Gastroesophageal sphincter (tissue), 4 donors: ENCODE measurements at regions not wholly inside any gene's neighbourhood (a gene's known extent, or its start where the extent isn't known, plus 50 kb on each side); places are given as distances from the start of the nearest gene placed in this dataset.

Source experiments
- ATAC-seq: fragments of 150-250 bp; one replicate; pipeline ENCODE4 v1.9.1; 2016; ENCODE audit warnings: mild to moderate bottlenecking, moderate library complexity
- H3K27ac ChIP-seq, 4 donors: fragments of 200-600 bp; sonication (generic) in 3 of 4; 1 replicate in 3 of 4; 2 replicates in 1 of 4; pipeline ENCODE4 v1.5.1; 2016 to 2019
- H3K27me3 ChIP-seq: fragments of 200-600 bp; sonication (generic); one replicate; pipeline ENCODE4 v1.5.1; 2019
- H3K36me3 ChIP-seq, 2 donors: fragments of 200-600 bp; sonication (generic); one replicate each; pipeline ENCODE4 v1.5.1; 2019; ENCODE audit warnings: control low read depth in 1 of 2
- H3K4me1 ChIP-seq, 3 donors: fragments of 200-600 bp; sonication (generic); 1 replicate in 2 of 3; 2 replicates in 1 of 3; pipeline ENCODE4 v1.5.1; 2016 to 2019; ENCODE audit warnings: control low read depth in 2 of 3
- H3K4me3 ChIP-seq, 2 donors: fragments of 200-600 bp; sonication (generic); one replicate each; pipeline ENCODE4 v1.5.1; 2019; ENCODE audit warnings: mild to moderate bottlenecking in 1 of 2, moderate library complexity in 1 of 2
- H3K9me3 ChIP-seq, 3 donors: fragments of 200-600 bp; sonication (generic); one replicate each; pipeline ENCODE4 v1.5.1; 2017 to 2019; ENCODE audit warnings: control low read depth in 2 of 3
- EP300 ChIP-seq: sonication (generic); formaldehyde crosslinking; IDR thresholded peaks from one replicate; pipeline ENCODE4 v1.6.1; 2017; ENCODE audit warnings: antibody characterized with exemption, mild to moderate bottlenecking
- POLR2A ChIP-seq, 2 donors: fragments of 450-650 bp; IDR thresholded peaks; one replicate each; pipeline ENCODE4 v1.6.1; 2017; ENCODE audit warnings: antibody characterized with exemption in 2 of 2, mild to moderate bottlenecking in 2 of 2, moderate library complexity in 1 of 2
- POLR2AphosphoS5 ChIP-seq: sonication (generic); formaldehyde crosslinking; IDR thresholded peaks from one replicate; pipeline ENCODE4 v1.6.1; 2017; ENCODE audit warnings: antibody characterized with exemption
- WGBS, 2 donors: methylation state at CpG; one replicate each; pipeline ENCODE4 v1.1.5; 2018; ENCODE audit warnings: low coverage in 1 of 2; 5-methylcytosine and 5-hydroxymethylcytosine counted together
- TF ChIP-seq, protein P1 (sequence below), 4 experiments: fragments of 200-600 bp in 2 of 4; fragments of 450-650 bp in 2 of 4; sonication (generic) in 1 of 4; IDR thresholded peaks; one replicate each; pipeline ENCODE4 v1.5.1; 2017 to 2019; ENCODE audit warnings: antibody characterized with exemption in 4 of 4, mild to moderate bottlenecking in 2 of 4, moderate library complexity in 2 of 4

- no peaks in the 10 kb centered on the region for H3K36me3 ChIP-seq
- no peaks in the 10 kb centered on the region for H3K4me1 ChIP-seq
- peaks cover 85% of the 10 kb centered on the region for H3K27me3 ChIP-seq
- H3K9me3 ChIP-seq: no peaks in the 10 kb centered on the region
- H3K27ac ChIP-seq: no peak overlapping the region
- TF ChIP-seq, protein P1, sequence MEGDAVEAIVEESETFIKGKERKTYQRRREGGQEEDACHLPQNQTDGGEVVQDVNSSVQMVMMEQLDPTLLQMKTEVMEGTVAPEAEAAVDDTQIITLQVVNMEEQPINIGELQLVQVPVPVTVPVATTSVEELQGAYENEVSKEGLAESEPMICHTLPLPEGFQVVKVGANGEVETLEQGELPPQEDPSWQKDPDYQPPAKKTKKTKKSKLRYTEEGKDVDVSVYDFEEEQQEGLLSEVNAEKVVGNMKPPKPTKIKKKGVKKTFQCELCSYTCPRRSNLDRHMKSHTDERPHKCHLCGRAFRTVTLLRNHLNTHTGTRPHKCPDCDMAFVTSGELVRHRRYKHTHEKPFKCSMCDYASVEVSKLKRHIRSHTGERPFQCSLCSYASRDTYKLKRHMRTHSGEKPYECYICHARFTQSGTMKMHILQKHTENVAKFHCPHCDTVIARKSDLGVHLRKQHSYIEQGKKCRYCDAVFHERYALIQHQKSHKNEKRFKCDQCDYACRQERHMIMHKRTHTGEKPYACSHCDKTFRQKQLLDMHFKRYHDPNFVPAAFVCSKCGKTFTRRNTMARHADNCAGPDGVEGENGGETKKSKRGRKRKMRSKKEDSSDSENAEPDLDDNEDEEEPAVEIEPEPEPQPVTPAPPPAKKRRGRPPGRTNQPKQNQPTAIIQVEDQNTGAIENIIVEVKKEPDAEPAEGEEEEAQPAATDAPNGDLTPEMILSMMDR (IDR thresholded peaks at IDR 0.05): no peak
- TF ChIP-seq POLR2AphosphoS5 (no peak), POLR2A (IDR thresholded peaks at IDR 0.05) (no peak), EP300 (no peak)
- 8% methylated on average over 5 of the region's 13 CpGs; no CpG with 5 or more reads in 1 of the 2 donors for WGBS, 2 donors
- no peak for ATAC-seq
- H3K4me3 ChIP-seq: no peak overlapping the region
Measured at GRCh38 chr22:49152127-49152938, 675.3 kb downstream of the BRD1 start.

DNA sequence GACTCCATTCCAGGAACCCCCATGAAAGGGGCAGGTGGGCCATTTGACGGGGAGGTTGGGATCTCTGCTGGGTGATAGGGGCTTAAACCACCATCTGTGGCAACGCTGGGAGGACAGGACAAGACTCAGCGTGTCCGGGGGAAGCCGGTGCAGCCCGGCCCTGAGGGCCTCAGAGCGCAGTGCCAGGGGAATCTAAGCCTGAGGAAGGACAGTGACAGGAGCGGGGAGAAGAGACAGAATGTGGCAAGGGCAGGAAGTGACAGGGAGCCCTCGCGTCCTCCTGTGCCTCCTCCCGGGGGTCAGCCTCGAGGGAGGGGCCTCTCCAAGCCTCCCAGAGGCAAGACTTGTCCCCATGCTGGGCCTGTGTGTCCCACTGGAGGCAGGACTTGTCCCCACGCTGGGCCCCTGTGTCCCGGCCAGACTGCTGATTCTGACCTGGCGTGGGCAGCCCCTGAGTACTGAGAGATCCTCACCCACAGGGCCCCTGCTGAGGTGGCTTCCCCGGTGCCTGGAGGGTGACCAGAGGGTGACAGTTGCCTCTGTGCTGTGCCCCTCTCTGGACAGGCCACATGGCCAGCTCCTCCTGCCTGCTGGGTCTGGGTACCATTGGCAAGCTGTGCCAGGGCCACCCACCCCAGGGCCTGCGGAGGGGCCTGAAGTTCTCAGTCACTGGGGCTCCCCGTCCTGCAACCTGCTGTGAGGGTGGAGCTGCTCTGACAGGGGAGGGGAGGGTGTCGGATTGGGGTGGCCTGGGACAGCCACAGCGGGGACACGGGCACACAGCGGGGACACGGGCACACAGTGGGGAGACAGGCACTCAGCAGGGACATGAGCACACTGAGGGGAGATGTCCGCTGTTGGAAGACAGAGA is 676.2 kb downstream of the BRD1 start:
- WGBS, 2 donors: 51 to 80% methylated on average over 3 of the region's 24 CpGs
- no peaks in the 10 kb centered on the region for H3K9me3 ChIP-seq
- peaks cover 86% of the 10 kb centered on the region for H3K27me3 ChIP-seq
- TF ChIP-seq EP300 (no peak), POLR2A (IDR thresholded peaks at IDR 0.05) (no peak), POLR2AphosphoS5 (no peak)
- TF ChIP-seq, protein P1 (IDR thresholded peaks at IDR 0.05): no peak
- no peaks in the 10 kb centered on the region for H3K36me3 ChIP-seq
- H3K4me3 ChIP-seq: no peak overlapping the region
- no peak overlapping the region for H3K27ac ChIP-seq
- no peaks in the 10 kb centered on the region for H3K4me1 ChIP-seq
- ATAC-seq: no peak

GRCh38 chr22:49150801-49151221 is 676.9 kb downstream of the BRD1 start:
- TF ChIP-seq, protein P1 (IDR thresholded peaks at IDR 0.05): no peak
- no peak for TF ChIP-seq EP300
- no peak for TF ChIP-seq POLR2A (IDR thresholded peaks at IDR 0.05)
- no peak for TF ChIP-seq POLR2AphosphoS5
- WGBS, 2 donors: no CpG with 5 or more reads among the region's 18 CpGs
- peaks cover 86% of the 10 kb centered on the region for H3K27me3 ChIP-seq
- H3K27ac ChIP-seq: no peak overlapping the region
- ATAC-seq: no peak
- no peaks in the 10 kb centered on the region for H3K9me3 ChIP-seq
- no peak overlapping the region for H3K4me3 ChIP-seq
- no peaks in the 10 kb centered on the region for H3K4me1 ChIP-seq
- no peaks in the 10 kb centered on the region for H3K36me3 ChIP-seq

DNA sequence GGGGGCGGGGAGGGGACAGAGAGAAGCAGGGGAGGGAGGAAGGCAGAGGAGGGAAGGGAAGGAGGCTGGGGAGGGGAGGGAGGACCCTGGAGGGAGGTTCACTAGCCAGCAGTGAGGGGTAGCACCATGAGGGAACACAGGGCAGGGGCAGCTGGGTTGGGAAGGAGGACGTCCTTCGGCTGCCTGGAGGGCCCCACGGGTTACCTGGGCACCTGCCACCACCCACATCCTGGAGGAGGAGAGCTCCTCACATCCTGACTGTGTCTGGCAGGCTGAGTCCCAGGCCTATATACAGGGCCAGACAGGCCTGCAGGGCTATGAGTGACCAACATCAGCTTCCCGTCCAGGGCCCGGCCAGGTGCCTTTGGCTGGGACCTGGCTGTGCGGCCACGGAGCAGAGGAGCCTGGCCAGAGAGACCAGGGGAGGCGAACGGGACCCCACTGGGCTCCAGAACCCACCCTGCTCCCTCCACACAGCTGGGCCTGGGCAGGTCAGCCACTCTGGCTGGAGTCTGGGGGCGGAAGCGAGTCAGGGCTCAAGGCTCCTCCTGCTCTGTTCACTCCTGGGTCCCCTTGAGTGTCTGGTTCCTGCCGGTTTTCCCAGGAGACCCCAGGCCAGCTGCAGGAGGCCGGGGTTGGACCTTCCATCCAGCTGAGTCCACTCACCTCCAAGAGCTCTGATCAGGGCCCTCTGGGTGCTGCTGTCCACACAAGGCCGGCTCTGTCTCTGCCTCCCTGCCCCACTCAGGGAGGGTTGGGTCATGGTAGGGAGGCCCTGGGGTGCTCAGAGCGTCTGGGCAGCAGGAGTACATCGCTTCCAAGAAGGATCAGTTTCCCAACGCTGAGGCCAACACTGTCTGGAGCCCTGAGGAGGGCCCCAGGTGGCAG is 677.7 kb downstream of the BRD1 start:
- no peak overlapping the region for H3K4me3 ChIP-seq
- TF ChIP-seq, protein P1 (IDR thresholded peaks at IDR 0.05): no peak
- no peak for TF ChIP-seq EP300
- no peak for TF ChIP-seq POLR2AphosphoS5
- no peak for TF ChIP-seq POLR2A (IDR thresholded peaks at IDR 0.05)
- no peaks in the 10 kb centered on the region for H3K36me3 ChIP-seq
- H3K27me3 ChIP-seq: peaks cover 84% of the 10 kb centered on the region
- H3K27ac ChIP-seq: no peak overlapping the region
- WGBS, 2 donors: 60 to 73% methylated on average over 1 to 5 of the region's 18 CpGs
- H3K4me1 ChIP-seq: no peaks in the 10 kb centered on the region
- H3K9me3 ChIP-seq: no peaks in the 10 kb centered on the region
- no peak for ATAC-seq
